ENCODE measurements at regions not wholly inside any gene's neighbourhood (a gene's known extent, or its start where the extent isn't known, plus 50 kb on each side); places are given as distances from the start of the nearest gene placed in this dataset.

DNA sequence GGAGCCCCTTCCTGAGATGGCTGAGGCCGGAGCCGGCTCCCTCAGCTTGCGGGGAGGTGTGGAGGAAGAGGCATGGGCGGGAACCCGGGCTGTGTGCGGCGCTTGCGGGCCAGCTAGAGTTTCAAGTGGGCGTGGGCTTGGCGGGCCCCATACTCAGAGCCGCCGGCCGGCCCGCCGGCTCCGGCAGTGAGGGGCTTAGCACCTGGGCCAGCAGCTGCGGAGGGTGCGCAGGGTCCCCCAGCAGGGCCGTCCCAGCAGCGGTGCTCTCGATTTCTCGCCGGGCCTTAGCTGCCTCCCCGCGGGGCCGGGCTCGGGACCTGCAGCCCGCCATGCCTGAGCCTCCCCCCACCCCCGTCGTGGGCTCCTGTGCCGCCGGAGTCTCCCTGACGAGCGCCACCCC lies 67.9 kb upstream of the SLC28A3 start:
- Histone ChIP-seq H3K4me3 (no peak overlapping the region), H3K27ac (no peak overlapping the region), H3K9me3 (no peaks in the 10 kb centered on the region), H3K27me3 (peaks cover 0 to 4% (median 0%) of the 10 kb centered on the region in 7 donors), H3K36me3 (no peaks in the 10 kb centered on the region), H3K4me1 (no peaks in the 10 kb centered on the region)
- no peak for ATAC-seq
- TF ChIP-seq, protein P1, sequence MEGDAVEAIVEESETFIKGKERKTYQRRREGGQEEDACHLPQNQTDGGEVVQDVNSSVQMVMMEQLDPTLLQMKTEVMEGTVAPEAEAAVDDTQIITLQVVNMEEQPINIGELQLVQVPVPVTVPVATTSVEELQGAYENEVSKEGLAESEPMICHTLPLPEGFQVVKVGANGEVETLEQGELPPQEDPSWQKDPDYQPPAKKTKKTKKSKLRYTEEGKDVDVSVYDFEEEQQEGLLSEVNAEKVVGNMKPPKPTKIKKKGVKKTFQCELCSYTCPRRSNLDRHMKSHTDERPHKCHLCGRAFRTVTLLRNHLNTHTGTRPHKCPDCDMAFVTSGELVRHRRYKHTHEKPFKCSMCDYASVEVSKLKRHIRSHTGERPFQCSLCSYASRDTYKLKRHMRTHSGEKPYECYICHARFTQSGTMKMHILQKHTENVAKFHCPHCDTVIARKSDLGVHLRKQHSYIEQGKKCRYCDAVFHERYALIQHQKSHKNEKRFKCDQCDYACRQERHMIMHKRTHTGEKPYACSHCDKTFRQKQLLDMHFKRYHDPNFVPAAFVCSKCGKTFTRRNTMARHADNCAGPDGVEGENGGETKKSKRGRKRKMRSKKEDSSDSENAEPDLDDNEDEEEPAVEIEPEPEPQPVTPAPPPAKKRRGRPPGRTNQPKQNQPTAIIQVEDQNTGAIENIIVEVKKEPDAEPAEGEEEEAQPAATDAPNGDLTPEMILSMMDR (IDR thresholded peaks at IDR 0.05): no peak
- WGBS, 2 donors: 94 to 95% methylated on average over 34 of the region's 34 CpGs
- intact Hi-C loops (cut with DNase I): loop anchor here in 6 of 10 donors (10.0 kb wide), 6 partner anchors 256 to 1366 kb away; partner anchors contain the start of gene NTRK2 (in 1 of the 6)
- DNase-seq: no peak

DNA sequence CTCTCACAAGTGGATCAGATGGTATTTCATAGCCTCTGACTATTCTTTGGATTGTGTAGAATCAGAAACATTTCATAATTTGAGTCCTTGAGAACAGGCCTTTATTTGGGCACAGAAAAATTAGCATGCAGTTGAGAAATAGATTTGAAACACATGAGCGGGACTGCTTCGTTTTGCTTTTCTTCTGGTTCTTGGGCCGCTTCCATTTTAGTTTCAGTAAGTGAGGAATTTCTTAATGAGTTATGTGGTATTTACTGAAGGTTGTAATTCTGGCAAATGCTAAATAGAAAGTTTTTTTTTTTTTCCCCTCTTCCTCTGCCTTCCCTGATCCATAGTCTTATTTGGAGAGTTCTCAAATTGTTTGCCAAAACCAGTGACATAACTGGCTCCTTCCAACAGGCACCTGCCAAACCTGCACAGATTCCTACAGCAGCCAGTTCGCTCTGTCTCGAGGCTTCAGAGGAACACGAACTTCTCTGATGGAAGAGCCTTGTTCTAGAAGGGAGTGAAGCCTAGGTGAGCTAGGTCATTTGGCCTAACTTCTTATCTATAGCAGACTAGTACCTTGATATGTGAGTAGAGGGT lies 71.2 kb upstream of the SLC28A3 start:
- DNase-seq (no peak), ATAC-seq (no peak)
- no peaks in the 10 kb centered on the region for H3K4me1 ChIP-seq
- H3K27me3 ChIP-seq: peaks cover 0 to 4% (median 0%) of the 10 kb centered on the region in 7 donors
- 86% methylated on average over 6 of the region's 6 CpGs for WGBS, 2 donors
- no peak overlapping the region for H3K4me3 ChIP-seq
- no peaks in the 10 kb centered on the region for H3K36me3 ChIP-seq
- no peaks in the 10 kb centered on the region for H3K9me3 ChIP-seq
- intact Hi-C loops (cut with DNase I): no loop called here
- TF ChIP-seq, protein P1 (IDR thresholded peaks at IDR 0.05): no peak
- H3K27ac ChIP-seq: no peak overlapping the region

DNA sequence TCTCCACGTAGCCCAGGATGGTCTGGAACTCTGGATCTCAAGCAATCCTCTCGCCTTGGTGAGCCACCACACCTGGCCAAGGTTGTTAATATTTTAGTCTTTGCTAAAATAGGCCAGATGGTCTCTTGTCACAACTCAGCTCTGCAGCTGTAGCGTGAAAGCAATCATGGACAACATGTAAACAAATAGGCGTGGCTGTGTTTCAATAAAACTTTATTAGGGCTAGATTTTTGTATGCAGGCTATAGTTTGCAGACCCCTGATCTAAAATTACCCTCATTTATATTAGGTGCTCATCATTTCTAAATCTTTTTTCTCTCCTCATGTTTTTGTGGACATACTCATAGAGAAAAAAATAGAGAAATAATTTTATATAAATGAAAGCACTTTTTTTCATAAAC lies 72.1 kb upstream of the SLC28A3 start:
- Histone ChIP-seq H3K9me3 (no peaks in the 10 kb centered on the region), H3K27ac (no peak overlapping the region), H3K4me3 (no peak overlapping the region), H3K4me1 (no peaks in the 10 kb centered on the region), H3K27me3 (peaks cover 0 to 4% (median 0%) of the 10 kb centered on the region in 7 donors), H3K36me3 (no peaks in the 10 kb centered on the region)
- intact Hi-C loops (cut with DNase I): no loop called here
- DNase-seq (no peak), ATAC-seq (no peak)
- TF ChIP-seq, protein P1 (IDR thresholded peaks at IDR 0.05): no peak
- 83 to 87% methylated on average over 4 of the region's 4 CpGs for WGBS, 2 donors

DNA sequence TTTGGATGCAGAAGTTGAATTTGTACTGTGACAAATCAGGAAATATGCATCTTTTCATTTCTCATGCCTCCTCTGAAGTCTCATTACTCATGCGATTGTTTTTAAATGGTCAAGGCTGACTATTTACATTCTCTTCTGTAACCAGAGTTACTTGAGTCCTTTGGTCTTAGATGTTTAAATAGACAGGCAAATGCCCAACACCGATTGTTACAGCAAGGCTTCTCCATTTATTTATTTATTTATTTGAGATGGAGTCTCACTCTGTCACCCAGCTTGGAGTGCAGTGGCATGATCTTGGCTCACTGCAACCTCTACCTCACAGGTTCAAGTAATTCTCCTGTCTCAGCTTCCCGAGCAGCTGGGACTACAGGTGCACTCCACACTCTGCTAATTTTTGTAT lies 72.7 kb upstream of the SLC28A3 start:
- H3K27ac ChIP-seq: no peak overlapping the region
- H3K36me3 ChIP-seq: no peaks in the 10 kb centered on the region
- ATAC-seq (no peak), DNase-seq (no peak)
- 90 to 93% methylated on average over 3 of the region's 3 CpGs for WGBS, 2 donors
- TF ChIP-seq, protein P1 (IDR thresholded peaks at IDR 0.05): no peak
- intact Hi-C loops (cut with DNase I): no loop called here
- H3K4me3 ChIP-seq: no peak overlapping the region
- peaks cover 0 to 4% (median 0%) of the 10 kb centered on the region in 7 donors for H3K27me3 ChIP-seq
- H3K4me1 ChIP-seq: no peaks in the 10 kb centered on the region
- H3K9me3 ChIP-seq: no peaks in the 10 kb centered on the region
